Adipocyte (in vitro differentiated cells): ENCODE measurements at regions not wholly inside any gene's neighbourhood (a gene's known extent, or its start where the extent isn't known, plus 50 kb on each side); places are given as distances from the start of the nearest gene placed in this dataset.

Experiments used
- DNase-seq: peaks from one replicate; pipeline ENCODE4 v3.0.0-alpha.2; 2015; ENCODE audit warnings: low read depth
- H3K27me3 ChIP-seq: replicated peaks from 2 replicates; pipeline ENCODE4 v1.7.0; 2013; ENCODE audit warnings: mild to moderate bottlenecking, low read length, moderate library complexity; ENCODE audit not compliant: control insufficient read depth, insufficient read depth
- H3K36me3 ChIP-seq: 2 replicates; pipeline ENCODE4 v1.7.0; 2013; ENCODE audit warnings: low read length, mild to moderate bottlenecking, moderate library complexity; ENCODE audit not compliant: control insufficient read depth, insufficient read depth, severe bottlenecking
- H3K4me1 ChIP-seq: 2 replicates; pipeline ENCODE4 v1.7.0; 2013; ENCODE audit warnings: mild to moderate bottlenecking, low read length, moderate library complexity; ENCODE audit not compliant: control insufficient read depth, insufficient read depth
- H3K4me3 ChIP-seq: 2 replicates; pipeline ENCODE4 v1.7.0; 2013; ENCODE audit warnings: mild to moderate bottlenecking, low read length, moderate library complexity
- H3K9ac ChIP-seq: 2 replicates; pipeline ENCODE4 v1.7.0; 2013; ENCODE audit warnings: mild to moderate bottlenecking, low read length, moderate library complexity
- H3K9me3 ChIP-seq: 2 replicates; pipeline ENCODE4 v1.7.0; 2013; ENCODE audit warnings: mild to moderate bottlenecking, low read length, moderate library complexity; ENCODE audit not compliant: control insufficient read depth

DNA sequence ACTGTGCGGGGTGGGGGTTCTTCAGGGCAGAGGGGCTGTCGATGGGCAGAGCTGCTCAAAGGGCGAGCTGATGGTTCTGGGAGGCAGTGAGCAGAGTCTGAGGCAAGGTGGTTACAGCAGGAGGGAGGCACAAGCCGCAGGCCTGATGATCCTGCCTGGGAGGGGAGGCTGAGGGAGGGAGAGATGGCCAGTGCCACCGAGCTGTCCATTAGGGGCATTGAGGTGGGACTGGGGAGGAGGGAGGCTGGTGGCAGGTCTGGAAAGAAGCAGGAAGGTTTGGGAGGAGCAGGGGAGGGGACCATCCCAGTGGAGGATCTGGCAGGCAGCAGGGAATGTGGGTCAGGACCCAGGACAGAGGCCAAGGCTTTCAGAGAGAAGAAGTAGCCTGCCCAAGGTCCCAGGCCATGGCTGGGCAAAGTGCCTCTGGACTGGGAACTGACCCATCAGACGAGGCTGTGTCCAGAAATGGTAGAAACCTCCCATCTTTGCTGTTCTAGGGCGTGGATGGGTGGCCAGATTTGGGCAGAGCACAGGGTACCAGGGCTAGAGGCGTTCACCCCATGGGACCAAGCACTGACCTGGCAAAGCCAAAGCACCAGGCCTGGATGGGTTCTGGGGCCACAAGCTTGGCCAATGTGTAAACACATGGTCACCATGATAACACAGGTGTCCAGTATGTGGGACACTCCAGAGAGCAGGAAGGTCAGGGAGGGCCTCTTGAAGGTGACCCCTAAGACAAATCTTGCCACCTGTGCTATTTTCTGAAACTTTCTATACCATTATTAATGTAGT, 55.5 kb downstream of the INHBB start:
- no peaks in the 10 kb centered on the region for H3K9me3 ChIP-seq
- DNase-seq, result no peak
- no peak overlapping the region for H3K4me3 ChIP-seq
- H3K27me3 ChIP-seq, result peaks cover 62% of the 10 kb centered on the region
- H3K36me3 ChIP-seq, result no peaks in the 10 kb centered on the region
- H3K4me1 ChIP-seq, result peaks cover 9% of the 10 kb centered on the region
- no peak overlapping the region for H3K9ac ChIP-seq

DNA sequence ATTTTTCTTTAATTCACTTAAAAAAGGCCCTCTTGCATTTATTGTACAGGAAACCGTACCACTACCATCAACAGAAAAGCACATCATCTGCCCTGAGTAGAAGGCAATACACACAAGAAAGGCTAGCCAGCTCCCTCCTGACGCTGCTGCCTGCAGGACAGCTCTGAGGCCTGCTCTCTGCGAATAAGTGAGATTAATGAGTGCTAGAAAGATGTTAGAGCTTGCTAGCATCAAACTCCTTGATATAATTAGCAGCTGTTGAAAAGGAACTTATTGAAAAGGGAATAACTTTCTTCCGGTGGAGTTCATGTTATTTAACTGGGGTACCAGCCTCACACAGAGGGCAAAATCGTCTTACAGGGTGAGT, 56.1 kb downstream of the INHBB start:
- no peaks in the 10 kb centered on the region for H3K9me3 ChIP-seq
- H3K9ac ChIP-seq, result no peak overlapping the region
- peaks cover 9% of the 10 kb centered on the region for H3K4me1 ChIP-seq
- DNase-seq, result no peak
- H3K27me3 ChIP-seq, result peaks cover 56% of the 10 kb centered on the region
- H3K4me3 ChIP-seq, result no peak overlapping the region
- no peaks in the 10 kb centered on the region for H3K36me3 ChIP-seq

DNA sequence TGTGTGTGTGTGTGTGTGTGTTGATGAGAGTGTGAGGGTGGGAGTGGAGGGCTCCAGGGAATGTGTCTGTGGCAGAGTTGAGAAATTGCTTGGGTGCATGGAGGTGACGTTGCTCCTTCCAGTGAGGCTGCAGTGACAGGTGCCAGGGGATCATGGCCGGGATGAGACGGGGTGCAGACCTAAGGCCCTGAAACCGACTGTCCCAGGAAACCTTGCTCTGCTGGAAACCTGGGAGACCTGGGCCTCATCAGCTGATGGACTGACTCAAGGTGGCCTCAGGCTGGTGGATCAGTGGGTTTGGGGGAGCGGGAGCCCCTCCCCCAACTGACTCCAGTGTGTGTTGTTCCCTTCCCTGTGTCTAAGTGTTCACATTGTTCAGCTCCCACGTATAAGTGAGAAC, 56.6 kb downstream of the INHBB start:
- peaks cover 6% of the 10 kb centered on the region for H3K4me1 ChIP-seq
- no peak overlapping the region for H3K9ac ChIP-seq
- H3K27me3 ChIP-seq, result peaks cover 52% of the 10 kb centered on the region
- no peak for DNase-seq
- no peak overlapping the region for H3K4me3 ChIP-seq
- no peaks in the 10 kb centered on the region for H3K9me3 ChIP-seq
- H3K36me3 ChIP-seq, result no peaks in the 10 kb centered on the region

DNA sequence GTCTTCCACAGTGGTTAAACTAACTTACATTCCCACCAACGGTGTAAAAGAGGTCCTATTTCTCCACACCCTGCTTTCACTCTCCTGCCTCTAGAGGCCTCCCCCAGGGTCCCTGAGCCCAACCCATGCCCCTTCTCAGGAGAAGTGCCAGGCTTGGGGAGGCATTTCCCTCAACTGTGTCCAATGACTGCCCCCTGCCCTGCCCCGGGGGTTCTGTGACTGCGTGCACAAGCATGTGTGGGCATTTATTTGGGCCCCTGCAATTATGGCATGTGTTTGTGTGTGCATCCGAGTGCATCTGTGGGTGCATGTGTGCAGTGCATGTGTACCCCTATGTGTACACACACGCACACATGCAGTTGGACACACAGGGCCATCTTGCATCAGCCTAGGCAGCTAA, 57.3 kb downstream of the INHBB start:
- H3K9ac ChIP-seq, result no peak overlapping the region
- no peak for DNase-seq
- H3K27me3 ChIP-seq, result peaks cover 48% of the 10 kb centered on the region
- peaks cover under 1% of the 10 kb centered on the region for H3K4me1 ChIP-seq
- H3K4me3 ChIP-seq, result no peak overlapping the region
- no peaks in the 10 kb centered on the region for H3K36me3 ChIP-seq
- no peaks in the 10 kb centered on the region for H3K9me3 ChIP-seq

DNA sequence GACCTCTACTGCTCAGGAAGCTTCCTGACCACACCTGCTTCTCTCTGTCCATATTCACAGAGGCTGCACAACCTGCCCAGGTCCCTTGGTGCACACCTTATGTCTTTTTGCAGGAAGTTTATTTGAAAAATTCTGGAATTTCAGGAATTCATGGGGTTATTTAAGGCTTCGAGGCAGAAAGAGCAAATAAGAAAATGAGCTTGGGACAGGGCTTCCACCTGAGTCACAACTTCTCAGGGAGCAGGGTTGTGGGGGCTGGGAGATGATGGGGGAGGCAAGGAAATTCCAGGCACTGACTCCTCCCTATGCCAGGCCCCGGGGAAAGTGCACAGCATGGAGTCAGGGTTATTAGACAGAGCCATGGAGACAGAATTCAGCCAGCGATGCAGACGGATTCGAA, 57.7 kb downstream of the INHBB start:
- no peak overlapping the region for H3K9ac ChIP-seq

DNA sequence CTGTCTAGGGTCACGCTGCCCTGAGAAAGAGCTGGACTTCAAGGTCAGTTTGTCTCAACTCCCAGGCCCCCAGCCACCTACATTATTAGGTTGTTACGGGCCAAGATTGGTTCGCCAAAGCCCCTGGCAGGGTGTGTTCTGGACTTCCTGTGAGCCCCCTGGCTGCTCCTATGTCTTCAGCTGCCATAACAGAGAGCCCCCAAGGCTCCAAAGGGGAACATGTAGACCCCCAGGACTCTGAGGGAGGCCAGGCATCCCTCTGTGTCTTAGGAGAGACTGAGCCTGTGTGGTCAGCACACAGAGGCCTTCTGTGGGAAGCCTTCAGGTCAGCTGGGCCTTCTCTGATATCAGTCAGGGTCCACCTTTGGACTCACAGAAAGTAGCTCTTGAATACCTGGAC, 58.3 kb downstream of the INHBB start:
- no peak for DNase-seq
- Histone ChIP-seq H3K36me3 (no peaks in the 10 kb centered on the region), H3K4me1 (no peaks in the 10 kb centered on the region)

More for the DNA sequence above, 57.7 kb downstream of the INHBB start:
- Histone ChIP-seq H3K9me3 (peaks cover 4% of the 10 kb centered on the region), H3K4me3 (no peak overlapping the region), H3K36me3 (no peaks in the 10 kb centered on the region), H3K27me3 (peaks cover 48% of the 10 kb centered on the region), H3K4me1 (no peaks in the 10 kb centered on the region)
- no peak for DNase-seq

DNA sequence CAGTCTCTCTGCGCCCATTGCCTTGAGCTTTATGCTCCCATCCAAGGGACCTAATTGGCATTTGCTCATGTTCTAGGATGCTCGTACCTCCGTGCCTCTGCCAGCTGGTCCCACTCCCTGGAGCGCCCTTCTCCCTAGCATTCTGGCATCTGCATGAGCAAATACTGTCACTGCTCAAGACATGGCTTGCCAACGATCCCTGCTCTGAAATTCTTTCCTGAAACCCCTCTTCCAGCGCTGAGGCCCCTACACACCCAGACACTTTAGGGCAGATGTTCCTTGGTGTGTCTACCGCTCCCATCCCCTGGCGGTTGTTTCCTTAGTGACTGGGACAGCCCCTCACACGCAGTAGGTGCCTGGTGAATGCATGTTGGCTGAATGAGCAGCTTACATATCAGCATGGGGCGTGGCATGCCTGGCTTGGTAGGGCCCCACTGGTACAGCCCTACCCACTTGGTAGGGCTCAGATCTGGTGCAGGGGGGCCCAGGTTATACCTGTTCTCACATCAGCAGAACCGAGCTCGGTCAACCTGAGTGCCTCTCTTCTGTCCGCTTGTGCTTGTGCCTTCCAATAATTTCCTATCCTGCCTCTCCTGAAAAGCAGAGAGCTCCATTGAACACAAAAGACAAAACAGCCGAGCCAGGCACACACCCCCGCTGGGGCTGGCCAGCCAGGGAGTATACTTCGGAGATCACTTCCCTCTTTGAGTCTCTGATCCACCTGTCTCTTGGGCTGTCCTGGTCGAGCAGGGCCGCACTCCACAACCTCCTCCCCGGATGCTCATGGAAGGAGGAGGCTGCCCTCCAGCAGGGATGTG, 59.2 kb downstream of the INHBB start:
- H3K9me3 ChIP-seq, result peaks cover 18% of the 10 kb centered on the region
- H3K36me3 ChIP-seq, result no peaks in the 10 kb centered on the region
- H3K4me3 ChIP-seq, result no peak overlapping the region
- no peaks in the 10 kb centered on the region for H3K4me1 ChIP-seq
- H3K9ac ChIP-seq, result no peak overlapping the region
- no peak for DNase-seq
- H3K27me3 ChIP-seq, result peaks cover 35% of the 10 kb centered on the region

More for the DNA sequence above, 58.3 kb downstream of the INHBB start:
- Histone ChIP-seq H3K4me3 (no peak overlapping the region), H3K9me3 (peaks cover 9% of the 10 kb centered on the region), H3K27me3 (peaks cover 44% of the 10 kb centered on the region), H3K9ac (no peak overlapping the region)

DNA sequence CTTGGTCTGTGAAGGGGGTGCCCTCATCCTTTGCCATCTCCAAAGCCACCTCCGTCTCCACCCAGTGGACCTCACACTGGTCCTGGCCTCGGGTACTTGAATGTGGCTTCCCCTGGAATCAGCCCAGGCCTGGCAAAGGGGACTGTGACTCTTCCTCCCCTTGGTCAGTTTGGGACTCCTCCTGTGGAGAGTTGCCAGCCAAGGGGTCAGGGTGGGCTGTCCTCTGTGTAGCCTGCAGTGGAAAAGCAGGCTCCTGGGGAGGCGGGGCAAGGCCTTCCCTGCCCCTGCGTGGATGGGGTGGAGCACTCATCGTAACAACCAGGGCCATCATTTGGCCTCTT, 59.8 kb downstream of the INHBB start:
- Histone ChIP-seq H3K4me3 (no peak overlapping the region), H3K9me3 (peaks cover 22% of the 10 kb centered on the region), H3K36me3 (no peaks in the 10 kb centered on the region), H3K27me3 (peaks cover 29% of the 10 kb centered on the region), H3K4me1 (no peaks in the 10 kb centered on the region), H3K9ac (no peak overlapping the region)
- no peak for DNase-seq

DNA sequence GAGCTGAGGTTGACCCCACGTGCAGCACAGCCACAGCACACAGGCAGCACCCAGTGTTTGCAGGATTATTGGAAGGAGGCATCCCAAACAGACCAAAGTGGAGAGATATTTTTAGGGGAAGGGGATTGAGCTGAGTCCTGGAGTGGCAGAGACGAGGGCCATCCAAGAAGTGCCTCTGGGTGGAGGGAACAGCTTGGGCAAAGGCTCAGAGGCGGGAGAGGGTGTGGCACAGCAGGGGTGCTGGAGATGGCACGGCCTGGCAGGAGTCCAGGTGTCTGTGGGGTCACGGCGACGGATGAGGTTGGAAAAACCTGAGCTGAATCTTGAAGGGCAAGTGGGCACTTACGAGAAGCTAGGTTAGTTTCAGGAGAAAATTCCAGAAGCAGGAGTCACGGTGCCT, 60.6 kb downstream of the INHBB start:
- H3K27me3 ChIP-seq, result peaks cover 23% of the 10 kb centered on the region
- H3K9ac ChIP-seq, result no peak overlapping the region
- H3K9me3 ChIP-seq, result peaks cover 27% of the 10 kb centered on the region
- H3K36me3 ChIP-seq, result no peaks in the 10 kb centered on the region
- H3K4me3 ChIP-seq, result no peak overlapping the region
- H3K4me1 ChIP-seq, result no peaks in the 10 kb centered on the region
- no peak for DNase-seq

DNA sequence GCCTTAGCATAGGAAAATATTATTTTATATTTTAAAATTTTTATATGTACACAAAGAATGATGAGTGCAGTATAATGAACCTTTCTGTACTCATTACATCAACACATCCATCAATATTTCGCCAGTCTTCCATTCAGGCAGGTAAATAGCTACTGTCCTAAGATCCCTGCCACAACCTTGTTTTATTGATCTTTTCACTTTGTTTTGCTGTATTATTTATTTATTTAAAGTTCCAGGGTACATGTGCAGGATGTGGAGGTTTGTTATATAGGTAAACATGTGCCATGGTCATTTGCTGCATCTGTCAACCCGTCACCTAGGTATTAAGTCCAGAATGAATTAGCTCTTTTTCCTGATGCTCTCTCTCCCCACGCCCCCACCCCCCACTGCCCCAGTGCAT, 64.6 kb downstream of the INHBB start:
- Histone ChIP-seq H3K9me3 (peaks cover 34% of the 10 kb centered on the region), H3K9ac (no peak overlapping the region), H3K4me3 (no peak overlapping the region), H3K4me1 (no peaks in the 10 kb centered on the region), H3K36me3 (no peaks in the 10 kb centered on the region), H3K27me3 (peaks cover 17% of the 10 kb centered on the region)
- no peak for DNase-seq

DNA sequence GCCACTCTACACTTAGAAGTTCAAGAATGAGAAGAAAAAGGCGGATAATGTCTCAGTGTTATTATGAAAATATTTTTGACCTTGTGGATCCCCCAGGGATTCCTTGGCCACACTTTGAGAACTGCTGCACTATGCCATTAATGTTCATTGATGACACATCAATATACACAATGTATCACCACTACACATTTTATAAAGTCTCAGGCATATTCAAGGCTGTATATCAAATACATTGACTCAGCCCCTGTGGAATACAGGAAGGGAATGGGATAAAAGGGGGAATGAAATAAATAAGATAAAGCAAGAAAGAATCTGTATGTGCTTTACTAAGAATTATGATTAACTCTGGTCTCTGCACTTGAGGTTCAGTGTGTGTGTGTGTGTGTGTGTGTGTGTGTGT, 69.1 kb downstream of the INHBB start:
- H3K4me3 ChIP-seq, result no peak overlapping the region
- H3K27me3 ChIP-seq, result peaks cover 37% of the 10 kb centered on the region
- no peak for DNase-seq
- H3K9ac ChIP-seq, result no peak overlapping the region
- H3K4me1 ChIP-seq, result no peaks in the 10 kb centered on the region
- H3K36me3 ChIP-seq, result no peaks in the 10 kb centered on the region
- H3K9me3 ChIP-seq, result peaks cover 17% of the 10 kb centered on the region
